Smooth muscle cell (in vitro differentiated cells): ENCODE measurements at regions not wholly inside any gene's neighbourhood (a gene's known extent, or its start where the extent isn't known, plus 50 kb on each side); places are given as distances from the start of the nearest gene placed in this dataset.
"Not testable (repeated sequence)": the region's sequence is repeated elsewhere in the genome, so short reads cannot be mapped to it uniquely, and the experiment has no call there.

Source experiments
- DNase-seq: peaks from one replicate; lab custom pipeline; 2025; ENCODE audit not compliant: unreplicated experiment; lab: John Stamatoyannopoulos, UW
- H2AFZ ChIP-seq: fragments of 200-600 bp; sonication (generic); 2 replicates; pipeline ENCODE4 v1.6.0; 2016; ENCODE audit warnings: antibody characterized with exemption, low read depth, mild to moderate bottlenecking
- H3F3A ChIP-seq: fragments of 200-600 bp; sonication (generic); 2 replicates; pipeline ENCODE4 v1.6.0; 2017; ENCODE audit warnings: antibody characterized with exemption, low read depth
- H3K27ac ChIP-seq: fragments of 200-600 bp; sonication (generic); 2 replicates; pipeline ENCODE4 v1.5.1; 2016; ENCODE audit warnings: low read depth, mild to moderate bottlenecking
- H3K27me3 ChIP-seq: fragments of 200-600 bp; sonication (generic); 2 replicates; pipeline ENCODE4 v1.6.1; 2016; ENCODE audit warnings: low read depth, mild to moderate bottlenecking
- H3K36me3 ChIP-seq: fragments of 200-600 bp; sonication (generic); 2 replicates; pipeline ENCODE4 v1.5.1; 2016; ENCODE audit warnings: low read depth
- H3K4me1 ChIP-seq: fragments of 200-600 bp; sonication (generic); 2 replicates; pipeline ENCODE4 v1.5.1; 2016; ENCODE audit warnings: low read depth
- H3K4me2 ChIP-seq: fragments of 200-600 bp; sonication (generic); 2 replicates; pipeline ENCODE4 v1.6.0; 2016; ENCODE audit warnings: mild to moderate bottlenecking
- H3K4me3 ChIP-seq: fragments of 200-600 bp; sonication (generic); 2 replicates; pipeline ENCODE4 v1.5.1; 2016; ENCODE audit warnings: mild to moderate bottlenecking
- H3K79me2 ChIP-seq: fragments of 200-600 bp; sonication (generic); 2 replicates; pipeline ENCODE4 v1.6.0; 2016; ENCODE audit warnings: low read depth, mild to moderate bottlenecking
- H3K9ac ChIP-seq: fragments of 200-600 bp; sonication (generic); 2 replicates; pipeline ENCODE4 v1.6.0; 2016; ENCODE audit warnings: low read depth
- H3K9me3 ChIP-seq: fragments of 200-600 bp; sonication (generic); replicated peaks from 2 replicates; pipeline ENCODE4 v1.5.1; 2016; ENCODE audit warnings: low read depth
- H4K20me1 ChIP-seq: fragments of 200-600 bp; sonication (generic); 2 replicates; pipeline ENCODE4 v1.6.0; 2016; ENCODE audit warnings: low read depth
- WGBS: methylation state at CpG from one replicate; pipeline ENCODE4 v1.1.7; 2016; ENCODE audit warnings: low lambda C conversion rate; 5-methylcytosine and 5-hydroxymethylcytosine counted together
- TF ChIP-seq, protein P1 (sequence below): fragments of 200-600 bp; sonication (generic); IDR thresholded peaks from 2 replicates; pipeline ENCODE4 v1.5.1; 2017; ENCODE audit warnings: borderline replicate concordance, mild to moderate bottlenecking, antibody characterized with exemption; ENCODE audit not compliant: insufficient read depth, poor library complexity, severe bottlenecking

DNA sequence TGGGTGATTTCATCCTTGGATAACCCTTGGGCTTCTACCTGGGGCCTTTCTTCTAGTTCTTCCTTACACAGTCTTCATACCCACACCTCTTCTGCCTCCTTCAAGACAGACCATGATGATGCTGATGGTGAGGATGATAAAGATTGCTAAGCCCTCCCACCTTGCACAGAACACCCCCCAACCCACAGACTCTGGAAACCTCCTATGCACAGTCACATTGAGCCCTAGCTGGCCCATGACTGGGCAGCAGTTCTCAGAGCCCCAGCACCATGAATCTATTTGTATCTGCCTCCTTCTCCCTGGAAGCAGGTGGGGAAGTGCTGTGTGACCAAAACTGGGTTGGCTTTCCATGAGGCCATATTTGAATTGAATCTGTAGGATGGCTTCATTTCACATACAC is 99.8 kb downstream of the EN1 start:
- H3K79me2 ChIP-seq = no peaks in the 10 kb centered on the region
- H3K4me3 ChIP-seq = no peak overlapping the region
- H3K4me1 ChIP-seq = no peaks in the 10 kb centered on the region
- no peak for DNase-seq
- no peak overlapping the region for H3K4me2 ChIP-seq
- no peak overlapping the region for H3K27ac ChIP-seq
- no peaks in the 10 kb centered on the region for H3F3A ChIP-seq
- TF ChIP-seq, protein P1, sequence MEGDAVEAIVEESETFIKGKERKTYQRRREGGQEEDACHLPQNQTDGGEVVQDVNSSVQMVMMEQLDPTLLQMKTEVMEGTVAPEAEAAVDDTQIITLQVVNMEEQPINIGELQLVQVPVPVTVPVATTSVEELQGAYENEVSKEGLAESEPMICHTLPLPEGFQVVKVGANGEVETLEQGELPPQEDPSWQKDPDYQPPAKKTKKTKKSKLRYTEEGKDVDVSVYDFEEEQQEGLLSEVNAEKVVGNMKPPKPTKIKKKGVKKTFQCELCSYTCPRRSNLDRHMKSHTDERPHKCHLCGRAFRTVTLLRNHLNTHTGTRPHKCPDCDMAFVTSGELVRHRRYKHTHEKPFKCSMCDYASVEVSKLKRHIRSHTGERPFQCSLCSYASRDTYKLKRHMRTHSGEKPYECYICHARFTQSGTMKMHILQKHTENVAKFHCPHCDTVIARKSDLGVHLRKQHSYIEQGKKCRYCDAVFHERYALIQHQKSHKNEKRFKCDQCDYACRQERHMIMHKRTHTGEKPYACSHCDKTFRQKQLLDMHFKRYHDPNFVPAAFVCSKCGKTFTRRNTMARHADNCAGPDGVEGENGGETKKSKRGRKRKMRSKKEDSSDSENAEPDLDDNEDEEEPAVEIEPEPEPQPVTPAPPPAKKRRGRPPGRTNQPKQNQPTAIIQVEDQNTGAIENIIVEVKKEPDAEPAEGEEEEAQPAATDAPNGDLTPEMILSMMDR = no peak
- no peaks in the 10 kb centered on the region for H3K36me3 ChIP-seq
- no peaks in the 10 kb centered on the region for H3K9me3 ChIP-seq
- no peak overlapping the region for H3K9ac ChIP-seq
- no peaks in the 10 kb centered on the region for H4K20me1 ChIP-seq
- no peaks in the 10 kb centered on the region for H3K27me3 ChIP-seq
- H2AFZ ChIP-seq = no peak overlapping the region

DNA sequence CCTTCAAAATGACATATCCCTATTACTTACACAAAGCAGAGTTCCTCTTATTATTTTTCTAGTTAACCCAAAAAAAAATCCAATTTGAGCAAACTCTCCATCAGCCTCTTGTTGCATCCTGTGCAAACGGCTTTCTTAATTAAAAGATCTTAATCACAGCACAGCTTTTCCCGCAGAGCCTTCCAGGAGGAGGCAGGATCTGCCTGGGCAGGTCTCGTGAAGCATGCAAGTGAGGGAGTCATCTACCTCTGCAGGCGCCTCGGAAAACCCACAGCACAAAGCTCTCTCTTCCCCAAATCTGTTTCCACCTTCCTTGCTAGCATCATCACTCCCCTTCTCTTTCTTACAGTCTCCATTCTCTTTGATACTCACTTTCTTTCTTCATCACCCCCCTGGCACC is 100.4 kb downstream of the EN1 start:
- H3K27ac ChIP-seq = no peak overlapping the region
- no peak overlapping the region for H2AFZ ChIP-seq
- H3K4me1 ChIP-seq = no peaks in the 10 kb centered on the region
- no peaks in the 10 kb centered on the region for H3K27me3 ChIP-seq
- H3K4me2 ChIP-seq = no peak overlapping the region
- WGBS = 73% methylated on average over 5 of the region's 5 CpGs
- H4K20me1 ChIP-seq = no peaks in the 10 kb centered on the region
- H3K79me2 ChIP-seq = no peaks in the 10 kb centered on the region
- H3K36me3 ChIP-seq = no peaks in the 10 kb centered on the region
- no peak for DNase-seq
- no peaks in the 10 kb centered on the region for H3F3A ChIP-seq
- H3K4me3 ChIP-seq = no peak overlapping the region
- H3K9ac ChIP-seq = no peak overlapping the region
- H3K9me3 ChIP-seq = no peaks in the 10 kb centered on the region
- TF ChIP-seq, protein P1 = no peak

- H3K36me3 ChIP-seq, H3K27me3 ChIP-seq, H4K20me1 ChIP-seq, H3F3A ChIP-seq, H3K4me2 ChIP-seq, H3K27ac ChIP-seq, H2AFZ ChIP-seq, H3K9ac ChIP-seq, H3K9me3 ChIP-seq, H3K79me2 ChIP-seq, H3K4me3 ChIP-seq, H3K4me1 ChIP-seq, DNase-seq: not testable (repeated sequence)
- WGBS = 79% methylated on average over 3 of the region's 3 CpGs
Measured at GRCh38 chr2:118744682-118745181, 102.7 kb downstream of the EN1 start.

- no peaks in the 10 kb centered on the region for H3K79me2 ChIP-seq
- no peak for DNase-seq
- no peak overlapping the region for H3K4me3 ChIP-seq
- H3K9me3 ChIP-seq = no peaks in the 10 kb centered on the region
- no peaks in the 10 kb centered on the region for H4K20me1 ChIP-seq
- H3K9ac ChIP-seq = peak overlapping the region; percentile 16
- H3K36me3 ChIP-seq = no peaks in the 10 kb centered on the region
- TF ChIP-seq, protein P1 = no peak
- H3K4me2 ChIP-seq = peak overlapping the region; percentile 37
- 29% methylated on average over 7 of the region's 7 CpGs for WGBS
- H2AFZ ChIP-seq = peak overlapping the region; percentile 8
- no peaks in the 10 kb centered on the region for H3K27me3 ChIP-seq
- H3K27ac ChIP-seq = peak overlapping the region; percentile 67
- H3F3A ChIP-seq = peaks cover 5% of the 10 kb centered on the region
- H3K4me1 ChIP-seq = no peaks in the 10 kb centered on the region
Measured at GRCh38 chr2:118738524-118739308, 108.7 kb downstream of the EN1 start.
